ENCODE measurements at regions not wholly inside any gene's neighbourhood (a gene's known extent, or its start where the extent isn't known, plus 50 kb on each side); places are given as distances from the start of the nearest gene placed in this dataset.

DNA sequence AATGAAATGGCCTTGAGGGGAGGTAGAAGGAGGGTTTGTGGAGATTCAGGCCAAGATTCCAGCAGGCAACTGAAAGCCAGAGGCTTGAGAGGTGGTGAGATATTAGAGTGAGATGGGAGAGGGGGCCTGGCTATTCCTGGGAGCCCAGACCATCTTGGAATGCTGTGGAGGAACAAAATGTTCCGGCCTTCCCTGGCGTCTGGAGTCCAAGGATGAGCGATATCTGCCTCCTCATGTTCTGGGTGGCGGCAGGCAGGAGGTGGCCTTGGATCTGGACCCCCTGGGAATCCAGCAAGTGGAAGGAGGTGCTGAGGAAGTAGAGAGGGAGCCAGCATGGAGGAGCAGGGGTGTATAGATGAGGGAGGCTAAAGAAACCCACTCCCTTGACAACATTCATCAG is 335.9 kb downstream of the CYP26B1 start:
- Mint-ChIP-seq H3K4me1 (no peaks in the 10 kb centered on the region), H3K27me3 (ENCODE audit: low read depth in 3 of 3) (peaks cover 3 to 5% (median 4%) of the 10 kb centered on the region in 3 donors), H3K27ac (no peak overlapping the region), H3K36me3 (no peaks in the 10 kb centered on the region), H3K4me3 (no peak overlapping the region), H3K9me3 (peaks cover 0 to 2% (median 0%) of the 10 kb centered on the region in 6 donors)
- no peak for DNase-seq

- Mint-ChIP-seq H3K4me3 (no peak overlapping the region), H3K27ac (no peak overlapping the region), H3K9me3 (no peaks in the 10 kb centered on the region), H3K27me3 (ENCODE audit: low read depth in 3 of 3) (peaks cover 2 to 4% (median 3%) of the 10 kb centered on the region in 3 donors), H3K36me3 (no peaks in the 10 kb centered on the region), H3K4me1 (no peaks in the 10 kb centered on the region)
- DNase-seq = no peak
Observed at GRCh38 chr2:71811157-71811556, 336.5 kb downstream of the CYP26B1 start.

DNA sequence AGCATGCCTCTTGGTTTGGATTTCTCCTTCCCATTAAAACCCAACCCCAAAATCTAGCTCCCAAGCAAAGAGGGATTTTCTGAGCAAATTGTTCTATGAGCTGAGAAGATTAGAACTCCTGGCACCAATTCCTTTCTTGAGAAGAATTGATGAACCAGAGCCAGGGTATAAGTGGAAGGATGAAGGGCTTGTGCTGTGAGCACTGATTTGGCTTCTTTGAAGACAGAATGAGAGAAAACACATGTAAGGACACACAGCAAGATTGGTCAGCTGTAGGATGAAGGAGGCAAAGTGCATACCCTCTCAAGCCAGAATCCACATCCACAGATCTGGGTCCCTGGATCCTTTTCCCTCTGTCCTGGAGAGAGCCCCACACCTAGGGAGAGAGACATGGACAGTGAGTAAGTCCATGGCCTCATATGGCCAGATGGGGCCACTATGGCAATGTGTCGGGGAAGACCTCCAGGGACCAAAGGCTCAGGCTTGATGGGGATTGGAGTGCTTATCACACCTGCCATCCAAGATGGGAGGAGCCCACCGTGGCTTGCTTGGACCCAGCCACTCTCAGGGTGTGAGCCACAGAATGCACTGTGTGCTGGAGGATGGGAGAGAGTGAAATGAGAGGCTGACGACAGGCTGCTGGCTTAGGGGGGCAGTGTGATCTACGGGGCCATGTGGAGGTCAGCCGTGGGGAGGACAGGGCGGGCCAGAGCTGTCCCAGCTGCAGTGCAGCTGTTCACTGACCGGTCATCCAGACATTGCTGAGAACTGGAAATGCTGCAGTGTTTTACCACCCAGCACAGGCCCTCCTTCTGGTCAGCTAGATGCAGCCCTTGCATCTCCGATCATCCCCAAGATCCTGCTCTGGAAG is 339.8 kb downstream of the CYP26B1 start:
- Mint-ChIP-seq H3K27ac (no peak overlapping the region), H3K36me3 (no peaks in the 10 kb centered on the region), H3K27me3 (ENCODE audit: low read depth in 3 of 3) (peaks cover 2 to 5% (median 5%) of the 10 kb centered on the region in 3 donors), H3K9me3 (peaks cover 0 to 2% (median 0%) of the 10 kb centered on the region in 6 donors), H3K4me1 (no peaks in the 10 kb centered on the region), H3K4me3 (no peak overlapping the region)
- no peak for DNase-seq

- no peak for DNase-seq
- Mint-ChIP-seq H3K27me3 (ENCODE audit: low read depth in 3 of 3) (peaks cover 0 to 5% (median 5%) of the 10 kb centered on the region in 3 donors), H3K4me1 (no peaks in the 10 kb centered on the region)
Observed at GRCh38 chr2:71806432-71806831, 341.2 kb downstream of the CYP26B1 start.

GRCh38 chr2:71804281-71804751 is 343.3 kb downstream of the CYP26B1 start:
- H3K4me3 Mint-ChIP-seq = no peak overlapping the region
- no peaks in the 10 kb centered on the region for H3K36me3 Mint-ChIP-seq
- DNase-seq = no peak
- H3K27me3 Mint-ChIP-seq (ENCODE audit: low read depth in 3 of 3) = peaks cover 0 to 9% (median 8%) of the 10 kb centered on the region in 3 donors
- H3K9me3 Mint-ChIP-seq = peaks cover 0 to 2% (median 0%) of the 10 kb centered on the region in 6 donors
- no peaks in the 10 kb centered on the region for H3K4me1 Mint-ChIP-seq
- H3K27ac Mint-ChIP-seq = no peak overlapping the region

More at GRCh38 chr2:71806432-71806831, 341.2 kb downstream of the CYP26B1 start:
- H3K4me3 Mint-ChIP-seq = no peak overlapping the region
- peaks cover 0 to 2% (median 0%) of the 10 kb centered on the region in 6 donors for H3K9me3 Mint-ChIP-seq
- no peak overlapping the region for H3K27ac Mint-ChIP-seq
- H3K36me3 Mint-ChIP-seq = no peaks in the 10 kb centered on the region

DNA sequence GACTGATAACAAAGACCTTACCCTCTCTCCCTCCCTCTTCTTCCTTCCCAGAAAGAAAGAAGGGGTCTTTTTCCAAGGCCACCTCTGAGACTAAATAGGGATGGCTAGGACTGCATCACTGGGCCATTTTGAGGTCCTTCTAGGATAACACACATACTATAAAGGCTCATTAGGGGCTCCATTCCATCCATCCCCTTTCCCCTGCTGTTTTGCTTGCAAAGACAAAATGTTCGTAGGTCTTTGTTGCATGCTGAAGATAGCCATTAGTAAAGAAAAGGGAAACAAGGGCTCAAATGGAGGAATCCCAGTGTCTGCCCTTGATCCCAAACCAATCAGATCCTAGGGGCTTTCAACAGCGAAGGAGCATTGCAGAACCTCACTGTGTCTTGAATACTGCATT is 344.3 kb downstream of the CYP26B1 start:
- H3K4me3 Mint-ChIP-seq = no peak overlapping the region
- H3K27ac Mint-ChIP-seq = no peak overlapping the region
- peaks cover 0 to 2% (median 0%) of the 10 kb centered on the region in 6 donors for H3K9me3 Mint-ChIP-seq
- H3K36me3 Mint-ChIP-seq = no peaks in the 10 kb centered on the region
- H3K4me1 Mint-ChIP-seq = no peaks in the 10 kb centered on the region
- no peak for DNase-seq
- H3K27me3 Mint-ChIP-seq (ENCODE audit: low read depth in 3 of 3) = peaks cover 0 to 7% (median 6%) of the 10 kb centered on the region in 3 donors

- no peak overlapping the region for H3K4me3 Mint-ChIP-seq
- peaks cover 0 to 2% (median 0%) of the 10 kb centered on the region in 6 donors for H3K9me3 Mint-ChIP-seq
- H3K36me3 Mint-ChIP-seq = no peaks in the 10 kb centered on the region
- no peak overlapping the region for H3K27ac Mint-ChIP-seq
- H3K4me1 Mint-ChIP-seq = no peaks in the 10 kb centered on the region
- DNase-seq = no peak
- H3K27me3 Mint-ChIP-seq (ENCODE audit: low read depth in 3 of 3) = peaks cover 0 to 7% (median 5%) of the 10 kb centered on the region in 3 donors
Observed at GRCh38 chr2:71802556-71802955, 345.1 kb downstream of the CYP26B1 start.

- Mint-ChIP-seq H3K4me3 (no peak overlapping the region), H3K27me3 (ENCODE audit: low read depth in 3 of 3) (peaks cover 0 to 7% (median 5%) of the 10 kb centered on the region in 3 donors), H3K4me1 (no peaks in the 10 kb centered on the region), H3K27ac (no peak overlapping the region), H3K36me3 (no peaks in the 10 kb centered on the region), H3K9me3 (peaks cover 0 to 2% (median 0%) of the 10 kb centered on the region in 6 donors)
- no peak for DNase-seq
Observed at GRCh38 chr2:71801969-71802368, 345.7 kb downstream of the CYP26B1 start.

- DNase-seq = no peak
- no peak overlapping the region for H3K4me3 Mint-ChIP-seq
- peaks cover 0 to 7% (median 5%) of the 10 kb centered on the region in 3 donors for H3K27me3 Mint-ChIP-seq (ENCODE audit: low read depth in 3 of 3)
- no peaks in the 10 kb centered on the region for H3K4me1 Mint-ChIP-seq
- no peaks in the 10 kb centered on the region for H3K36me3 Mint-ChIP-seq
- H3K27ac Mint-ChIP-seq = no peak overlapping the region
- peaks cover 0 to 2% (median 0%) of the 10 kb centered on the region in 6 donors for H3K9me3 Mint-ChIP-seq
Observed at GRCh38 chr2:71801556-71801955, 346.1 kb downstream of the CYP26B1 start.

- Mint-ChIP-seq H3K27me3 (ENCODE audit: low read depth in 3 of 3) (peaks cover 0 to 7% (median 5%) of the 10 kb centered on the region in 3 donors), H3K27ac (no peak overlapping the region), H3K4me1 (no peaks in the 10 kb centered on the region), H3K36me3 (no peaks in the 10 kb centered on the region), H3K4me3 (no peak overlapping the region), H3K9me3 (peaks cover 0 to 2% (median 0%) of the 10 kb centered on the region in 6 donors)
- DNase-seq = no peak
Observed at GRCh38 chr2:71800851-71801250, 346.8 kb downstream of the CYP26B1 start.

DNA sequence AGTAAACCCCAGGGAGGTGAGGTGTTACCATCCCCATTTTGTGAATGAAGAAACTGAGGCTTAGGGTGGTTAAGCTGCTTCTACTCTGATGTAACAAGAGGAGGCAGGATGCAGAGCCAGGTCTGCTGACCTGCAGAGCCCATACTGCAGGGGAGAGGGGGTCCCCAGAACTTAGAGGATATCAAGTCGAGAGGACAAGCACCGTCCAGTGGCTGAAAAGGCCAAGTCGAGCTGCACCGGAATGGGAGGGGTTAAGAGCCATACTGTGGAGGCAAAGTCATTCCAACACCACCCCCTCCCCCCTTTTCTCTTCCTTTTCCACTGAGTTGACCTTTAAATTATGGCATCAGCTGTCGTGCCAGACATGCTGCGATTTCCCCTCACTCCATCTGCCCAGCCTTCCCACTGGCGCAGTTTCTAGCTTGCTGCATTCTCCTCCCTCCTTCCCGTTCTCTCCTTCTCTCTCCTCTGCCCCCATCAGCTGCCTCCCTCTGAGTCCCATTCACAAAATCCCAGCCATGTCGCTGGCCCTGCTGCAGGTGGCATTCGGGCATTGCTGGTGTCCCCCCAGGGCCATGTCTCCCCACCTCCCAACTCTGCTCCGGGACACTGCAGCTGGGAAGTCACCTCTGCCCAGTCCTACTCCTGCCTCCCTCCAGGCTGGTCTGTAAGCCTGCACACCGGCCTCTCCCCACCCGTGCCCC is 346.9 kb downstream of the DYSF start:
- Mint-ChIP-seq H3K36me3 (no peaks in the 10 kb centered on the region), H3K27ac (no peak overlapping the region), H3K4me1 (no peaks in the 10 kb centered on the region), H3K27me3 (ENCODE audit: low read depth in 3 of 3) (peaks cover 0 to 7% (median 5%) of the 10 kb centered on the region in 3 donors), H3K9me3 (peaks cover 0 to 1% (median 0%) of the 10 kb centered on the region in 6 donors), H3K4me3 (no peak overlapping the region)
- DNase-seq = no peak

DNA sequence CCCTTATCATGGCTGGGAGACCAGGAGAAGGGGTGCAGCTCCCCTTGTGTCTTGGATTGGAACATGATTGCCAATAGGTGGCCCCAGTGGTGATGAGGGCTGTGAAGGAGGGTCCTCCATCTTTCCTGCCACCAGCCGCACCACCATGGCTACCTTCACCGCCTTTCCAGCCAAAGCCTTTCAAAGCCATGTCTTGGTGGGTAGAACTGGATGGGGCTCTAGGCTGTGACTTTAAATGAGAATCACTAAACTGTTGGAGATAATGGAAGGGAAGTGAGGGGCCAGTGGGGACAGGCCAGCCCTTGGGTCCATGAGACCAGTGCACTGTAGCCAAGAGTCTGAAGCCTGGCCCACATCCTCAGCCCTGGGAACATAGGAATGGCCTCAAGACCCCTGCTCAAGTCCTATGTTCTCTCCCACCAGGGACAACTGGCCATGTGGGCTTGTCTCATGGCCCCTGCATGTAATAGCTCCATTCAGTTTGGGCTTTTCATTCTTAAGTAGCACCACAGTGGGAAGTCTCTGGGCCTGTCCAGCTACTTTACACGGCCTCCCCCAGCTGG is 345.7 kb downstream of the DYSF start:
- no peak for DNase-seq
- H3K27ac Mint-ChIP-seq = no peak overlapping the region
- no peaks in the 10 kb centered on the region for H3K4me1 Mint-ChIP-seq
- H3K9me3 Mint-ChIP-seq = peaks cover 0 to 1% (median 0%) of the 10 kb centered on the region in 6 donors
- no peaks in the 10 kb centered on the region for H3K36me3 Mint-ChIP-seq
- H3K4me3 Mint-ChIP-seq = no peak overlapping the region
- H3K27me3 Mint-ChIP-seq (ENCODE audit: low read depth in 3 of 3) = peaks cover 0 to 7% (median 4%) of the 10 kb centered on the region in 3 donors

DNA sequence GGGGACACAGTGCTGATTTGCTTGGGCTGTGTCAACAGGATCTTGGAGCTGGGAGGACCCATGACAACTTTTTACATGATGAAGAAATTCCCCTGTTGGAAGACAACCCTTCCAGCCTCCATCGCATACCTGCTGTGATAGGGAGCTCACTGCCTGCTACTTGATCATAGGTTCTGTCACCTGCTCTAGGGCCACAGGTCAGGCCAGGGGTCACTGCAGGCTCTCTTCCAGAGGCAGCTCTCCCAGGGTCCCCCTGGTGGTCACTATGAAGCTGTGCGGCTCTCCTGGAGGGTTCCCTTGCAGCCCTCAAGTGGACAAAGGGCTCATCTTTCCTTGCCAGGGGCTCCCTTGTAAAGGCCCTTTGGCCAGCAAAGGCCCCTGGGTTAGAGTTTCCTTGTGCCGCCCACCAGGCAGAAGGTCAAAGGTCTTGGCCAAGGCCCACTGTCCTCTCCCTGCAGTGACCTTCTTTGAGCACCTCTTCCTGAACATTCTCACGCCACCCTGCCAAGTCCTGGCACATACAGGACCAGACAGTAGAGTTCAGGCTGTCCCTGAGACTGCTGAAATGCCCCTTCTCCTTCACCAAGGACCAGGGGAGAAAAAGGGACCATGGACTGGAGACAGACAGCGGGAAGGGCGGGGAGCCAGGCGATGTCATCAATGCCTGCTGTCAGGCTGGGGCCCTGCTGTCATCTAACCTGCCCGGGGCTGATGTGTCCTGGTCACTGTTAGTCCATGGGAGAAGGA is 345.1 kb downstream of the DYSF start:
- Mint-ChIP-seq H3K9me3 (peaks cover 0 to 1% (median 0%) of the 10 kb centered on the region in 6 donors), H3K4me1 (no peaks in the 10 kb centered on the region), H3K4me3 (no peak overlapping the region), H3K36me3 (no peaks in the 10 kb centered on the region), H3K27me3 (ENCODE audit: low read depth in 3 of 3) (peaks cover 0 to 7% (median 4%) of the 10 kb centered on the region in 3 donors), H3K27ac (no peak overlapping the region)
- DNase-seq = peak in 1 of 3 donors; percentile 6
